SK-N-SH (cell line): ENCODE measurements at regions not wholly inside any gene's neighbourhood (a gene's known extent, or its start where the extent isn't known, plus 50 kb on each side); places are given as distances from the start of the nearest gene placed in this dataset.

ENCODE experiments used
- CTCF ChIA-PET: fragments of 300-600, 350-600 bp; formaldehyde crosslinking; extraction: SDS; loops from one replicate; lab custom pipeline; 2021; lab: Yijun Ruan, JAX
- POLR2A ChIA-PET: fragments of 350-600 bp; sonication (Branson Sonifier 250); formaldehyde crosslinking; extraction: SDS; loops from one replicate; lab custom pipeline; 2020; ENCODE audit warnings: antibody characterized with exemption, inconsistent platforms; lab: Yijun Ruan, JAX
- DNase-seq: peaks from one replicate; pipeline ENCODE4 v3.0.0; 2012
- H2AFZ ChIP-seq: fragments of 200-600 bp; sonication (generic); 2 replicates; pipeline ENCODE4 v1.8.1; 2016; ENCODE audit warnings: antibody characterized with exemption, mild to moderate bottlenecking, low read depth
- H3F3A ChIP-seq: fragments of 200-600 bp; sonication (generic); replicated peaks from 2 replicates; pipeline ENCODE3; 2016; ENCODE audit warnings: antibody characterized with exemption, mild to moderate bottlenecking; ENCODE audit not compliant: insufficient read depth
- H3K27ac ChIP-seq, 2 experiments: fragments of 200-500 bp in 1 of 2; fragments of 200-600 bp in 1 of 2; sonication (Bioruptor generic) in 1 of 2; sonication (generic), shearing (Covaris generic) in 1 of 2; 2 replicates each; pipeline versions ENCODE4 v1.5.1 to v1.6.1; 2014 to 2016; ENCODE audit warnings: low read depth in 2 of 2, inconsistent platforms in 1 of 2, low read length in 1 of 2, mild to moderate bottlenecking in 1 of 2, mixed read lengths in 1 of 2
- H3K27me3 ChIP-seq: fragments of 200-600 bp; sonication (generic), shearing (Covaris generic); 2 replicates; pipeline ENCODE4 v1.6.1; 2016; ENCODE audit warnings: mixed run types; ENCODE audit not compliant: insufficient read depth
- H3K36me3 ChIP-seq, 2 experiments: fragments of 200-500 bp in 1 of 2; fragments of 200-600 bp in 1 of 2; sonication (Bioruptor generic) in 1 of 2; sonication (generic) in 1 of 2; replicated peaks in 1 of 2; 2 replicates each; pipeline versions ENCODE3 to v1.5.1; 2014 to 2016; ENCODE audit warnings: low read length in 1 of 2, mild to moderate bottlenecking in 1 of 2; ENCODE audit not compliant: insufficient read depth in 2 of 2, control insufficient read depth in 1 of 2
- H3K4me1 ChIP-seq, 2 experiments: fragments of 200-500 bp in 1 of 2; fragments of 200-600 bp in 1 of 2; sonication (Bioruptor generic) in 1 of 2; sonication (generic), shearing (Covaris generic) in 1 of 2; 2 replicates each; pipeline versions ENCODE4 v1.5.1 to v1.6.1; 2014 to 2016; ENCODE audit warnings: low read depth in 1 of 2, low read length in 1 of 2, mixed run types in 1 of 2; ENCODE audit not compliant: insufficient read depth in 2 of 2, control insufficient read depth in 1 of 2
- H3K4me2 ChIP-seq: fragments of 200-600 bp; sonication (generic), shearing (Covaris generic); 2 replicates; pipeline ENCODE4 v1.6.1; 2017; ENCODE audit warnings: mixed run types
- H3K4me3 ChIP-seq, 2 experiments: fragments of 200-500 bp in 1 of 2; fragments of 200-600 bp in 1 of 2; sonication (Bioruptor generic) in 1 of 2; sonication (generic), shearing (Covaris generic) in 1 of 2; 2 replicates each; pipeline versions ENCODE4 v1.5.1 to v1.8.1; 2014 to 2016; ENCODE audit warnings: low read depth in 2 of 2, inconsistent platforms in 1 of 2, low read length in 1 of 2, mild to moderate bottlenecking in 1 of 2, mixed read lengths in 1 of 2, moderate library complexity in 1 of 2
- H3K79me2 ChIP-seq: fragments of 200-600 bp; sonication (generic); 2 replicates; pipeline ENCODE4 v1.8.1; 2017; ENCODE audit warnings: mild to moderate bottlenecking; ENCODE audit not compliant: insufficient read depth
- H3K9ac ChIP-seq: fragments of 200-600 bp; sonication (generic); 2 replicates; pipeline ENCODE4 v1.6.1; 2017; ENCODE audit warnings: mixed run types
- H3K9me2 ChIP-seq: fragments of 200-600 bp; sonication (generic); 2 replicates; pipeline ENCODE4 v1.6.1; 2017; ENCODE audit warnings: mixed run types
- H3K9me3 ChIP-seq: fragments of 200-600 bp; sonication (generic); 2 replicates; pipeline ENCODE4 v1.6.1; 2017; ENCODE audit warnings: mixed run types, mild to moderate bottlenecking, moderate library complexity
- H4K20me1 ChIP-seq: fragments of 200-600 bp; sonication (generic); 2 replicates; pipeline ENCODE4 v1.6.1; 2017; ENCODE audit warnings: mild to moderate bottlenecking, mixed run types; ENCODE audit not compliant: insufficient read depth
- ELF1 ChIP-seq: IDR thresholded peaks from 2 replicates; pipeline ENCODE4 v1.4.0; 2012
- EZH2phosphoT487 ChIP-seq: fragments of 200-600 bp; sonication (generic); IDR thresholded peaks from 2 replicates; pipeline ENCODE4 v1.6.1; 2017; ENCODE audit warnings: low read depth, mixed run types, mild to moderate bottlenecking, antibody characterized with exemption, moderate library complexity, borderline replicate concordance
- FOXM1 ChIP-seq: IDR thresholded peaks from 2 replicates; pipeline ENCODE4 v1.4.0; 2012; ENCODE audit warnings: low read depth, mild to moderate bottlenecking
- JUND ChIP-seq: IDR thresholded peaks from 2 replicates; pipeline ENCODE4 v1.4.0; 2012
- MXI1 ChIP-seq: IDR thresholded peaks from 2 replicates; pipeline ENCODE4 v1.6.1; 2012; ENCODE audit warnings: mild to moderate bottlenecking, low read depth, low read length, improper control_type of control experiment
- RCOR1 ChIP-seq: fragments of 150-350 bp; IDR thresholded peaks from 2 replicates; pipeline ENCODE4 v1.6.1; 2017; ENCODE audit warnings: antibody characterized with exemption, low read length
- RXRA ChIP-seq: IDR thresholded peaks from 2 replicates; pipeline ENCODE4 v1.4.0; 2012; ENCODE audit warnings: low read depth, mild to moderate bottlenecking, borderline replicate concordance
- TAF1 ChIP-seq: IDR thresholded peaks from 2 replicates; pipeline ENCODE4 v1.6.1; 2012; ENCODE audit warnings: low read depth, mild to moderate bottlenecking, low read length, moderate library complexity, borderline replicate concordance
- TCF12 ChIP-seq: IDR thresholded peaks from 2 replicates; pipeline ENCODE4 v1.4.0; 2012
- YY1 ChIP-seq: IDR thresholded peaks from 2 replicates; pipeline ENCODE4 v1.4.0; 2012; ENCODE audit warnings: low read depth, mild to moderate bottlenecking
- WGBS: methylation state at CpG from one replicate; pipeline ENCODE4 v1.1.6; 2017; ENCODE audit warnings: low lambda C conversion rate; 5-methylcytosine and 5-hydroxymethylcytosine counted together
- TF ChIP-seq, protein P1 (sequence below): fragments of 150-350 bp; IDR thresholded peaks from 2 replicates; pipeline ENCODE4 v1.6.1; 2017; ENCODE audit warnings: antibody characterized with exemption, low read length, low read depth, borderline replicate concordance
- TF ChIP-seq, protein P2 (sequence below): fragments of 150-350 bp; IDR thresholded peaks from 2 replicates; pipeline ENCODE4 v1.6.1; 2016; ENCODE audit warnings: mild to moderate bottlenecking, low read depth, low read length
- TF ChIP-seq, protein P3 (sequence below): fragments of 200-600 bp; sonication (generic); IDR thresholded peaks from 2 replicates; pipeline ENCODE4 v1.6.1; 2017; ENCODE audit warnings: antibody characterized with exemption, mild to moderate bottlenecking, moderate library complexity
- TF ChIP-seq, protein P4 (sequence below): IDR thresholded peaks from 2 replicates; pipeline ENCODE4 v1.4.0; 2012; ENCODE audit warnings: low read depth, borderline replicate concordance

DNA sequence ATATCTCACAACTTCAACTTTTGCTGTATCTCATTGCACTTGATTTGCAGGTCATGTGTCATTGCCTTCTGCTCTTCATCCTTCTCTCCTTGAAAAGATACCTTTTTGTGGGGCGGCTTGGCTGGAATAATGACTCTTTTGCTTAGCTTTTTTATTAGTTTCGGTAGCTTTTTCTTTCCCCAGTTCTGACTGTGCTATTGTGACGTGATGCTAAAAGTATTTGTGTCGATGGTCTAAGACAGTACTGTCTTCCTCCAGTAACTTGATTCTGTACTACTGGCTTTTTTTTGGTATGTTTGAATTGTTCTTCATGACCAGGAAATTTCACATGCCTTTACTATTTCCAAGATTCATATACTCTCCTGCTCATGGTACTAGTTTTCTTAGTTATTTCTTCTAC lies 63.1 kb downstream of the SLITRK1 start:
- no peaks in the 10 kb centered on the region for H4K20me1 ChIP-seq
- H3F3A ChIP-seq, result no peaks in the 10 kb centered on the region
- POLR2A ChIA-PET, result no interaction called here
- TF ChIP-seq JUND (no peak), FOXM1 (no peak), YY1 (no peak), MXI1 (no peak)
- TF ChIP-seq, protein P1, sequence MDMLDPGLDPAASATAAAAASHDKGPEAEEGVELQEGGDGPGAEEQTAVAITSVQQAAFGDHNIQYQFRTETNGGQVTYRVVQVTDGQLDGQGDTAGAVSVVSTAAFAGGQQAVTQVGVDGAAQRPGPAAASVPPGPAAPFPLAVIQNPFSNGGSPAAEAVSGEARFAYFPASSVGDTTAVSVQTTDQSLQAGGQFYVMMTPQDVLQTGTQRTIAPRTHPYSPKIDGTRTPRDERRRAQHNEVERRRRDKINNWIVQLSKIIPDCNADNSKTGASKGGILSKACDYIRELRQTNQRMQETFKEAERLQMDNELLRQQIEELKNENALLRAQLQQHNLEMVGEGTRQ, result no peak
- no peak overlapping the region for H3K9ac ChIP-seq
- H3K4me3 ChIP-seq, result no peak overlapping the region
- H3K27me3 ChIP-seq, result no peaks in the 10 kb centered on the region
- no peak overlapping the region for H2AFZ ChIP-seq
- H3K9me3 ChIP-seq, result no peaks in the 10 kb centered on the region
- WGBS, result 5% methylated on average over 4 of the region's 4 CpGs
- CTCF ChIA-PET, result no interaction called here
- no peaks in the 10 kb centered on the region; a peak in 1 of 4 replicates for H3K4me1 ChIP-seq
- H3K27ac ChIP-seq, result peak overlapping the region; percentile 20 to 39; a peak in 1 of 4 replicates
- peak overlapping the region; percentile 23; the same call in 1 of the 2 replicates for H3K4me2 ChIP-seq
- H3K79me2 ChIP-seq, result no peaks in the 10 kb centered on the region
- DNase-seq, result no peak
- H3K9me2 ChIP-seq, result no peaks in the 10 kb centered on the region
- no peaks in the 10 kb centered on the region for H3K36me3 ChIP-seq

DNA sequence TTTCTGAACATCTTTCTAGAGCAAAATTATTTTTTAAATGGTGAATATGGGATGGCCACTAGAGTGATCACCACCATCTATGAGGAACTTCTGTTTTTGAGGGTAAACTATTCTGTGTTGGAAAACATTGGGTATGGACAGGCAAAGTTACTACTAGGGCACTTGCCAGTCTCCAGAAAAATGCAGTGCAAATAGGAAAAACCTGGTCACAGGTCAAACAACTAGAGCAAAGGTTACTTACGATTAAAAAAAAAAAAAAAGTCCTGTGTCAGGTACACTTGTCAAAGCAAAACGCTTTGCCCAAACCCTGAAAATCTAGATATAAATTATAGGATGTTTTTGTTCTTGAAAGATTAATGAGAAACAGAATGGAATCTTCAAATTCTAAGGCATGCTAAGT lies 66.2 kb downstream of the SLITRK1 start:
- CTCF ChIA-PET, result interaction anchor here (0.8 kb wide), 1 partner anchor 35 kb away, joined by 3 read pairs; no protein-coding TSS in a partner anchor
- H3K9ac ChIP-seq, result no peak overlapping the region
- no peak overlapping the region for H3K4me3 ChIP-seq
- H3K4me2 ChIP-seq, result no peak overlapping the region
- no peaks in the 10 kb centered on the region; a peak in 1 of 4 replicates for H3K4me1 ChIP-seq
- no peaks in the 10 kb centered on the region for H4K20me1 ChIP-seq
- H3F3A ChIP-seq, result no peaks in the 10 kb centered on the region
- WGBS, result 2% methylated on average over 2 of the region's 2 CpGs
- H3K27ac ChIP-seq, result no peak overlapping the region
- no peak for DNase-seq
- H3K79me2 ChIP-seq, result no peaks in the 10 kb centered on the region
- POLR2A ChIA-PET, result no interaction called here
- H3K9me3 ChIP-seq, result no peaks in the 10 kb centered on the region
- no peaks in the 10 kb centered on the region for H3K27me3 ChIP-seq
- no peaks in the 10 kb centered on the region for H3K36me3 ChIP-seq
- TF ChIP-seq TAF1, result no peak
- TF ChIP-seq RCOR1, result no peak
- no peak for TF ChIP-seq JUND
- no peak for TF ChIP-seq RXRA
- TF ChIP-seq EZH2phosphoT487, result no peak
- TF ChIP-seq TCF12, result no peak
- no peak for TF ChIP-seq ELF1
- TF ChIP-seq, protein P2, sequence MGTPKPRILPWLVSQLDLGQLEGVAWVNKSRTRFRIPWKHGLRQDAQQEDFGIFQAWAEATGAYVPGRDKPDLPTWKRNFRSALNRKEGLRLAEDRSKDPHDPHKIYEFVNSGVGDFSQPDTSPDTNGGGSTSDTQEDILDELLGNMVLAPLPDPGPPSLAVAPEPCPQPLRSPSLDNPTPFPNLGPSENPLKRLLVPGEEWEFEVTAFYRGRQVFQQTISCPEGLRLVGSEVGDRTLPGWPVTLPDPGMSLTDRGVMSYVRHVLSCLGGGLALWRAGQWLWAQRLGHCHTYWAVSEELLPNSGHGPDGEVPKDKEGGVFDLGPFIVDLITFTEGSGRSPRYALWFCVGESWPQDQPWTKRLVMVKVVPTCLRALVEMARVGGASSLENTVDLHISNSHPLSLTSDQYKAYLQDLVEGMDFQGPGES, result no peak
- TF ChIP-seq, protein P3, sequence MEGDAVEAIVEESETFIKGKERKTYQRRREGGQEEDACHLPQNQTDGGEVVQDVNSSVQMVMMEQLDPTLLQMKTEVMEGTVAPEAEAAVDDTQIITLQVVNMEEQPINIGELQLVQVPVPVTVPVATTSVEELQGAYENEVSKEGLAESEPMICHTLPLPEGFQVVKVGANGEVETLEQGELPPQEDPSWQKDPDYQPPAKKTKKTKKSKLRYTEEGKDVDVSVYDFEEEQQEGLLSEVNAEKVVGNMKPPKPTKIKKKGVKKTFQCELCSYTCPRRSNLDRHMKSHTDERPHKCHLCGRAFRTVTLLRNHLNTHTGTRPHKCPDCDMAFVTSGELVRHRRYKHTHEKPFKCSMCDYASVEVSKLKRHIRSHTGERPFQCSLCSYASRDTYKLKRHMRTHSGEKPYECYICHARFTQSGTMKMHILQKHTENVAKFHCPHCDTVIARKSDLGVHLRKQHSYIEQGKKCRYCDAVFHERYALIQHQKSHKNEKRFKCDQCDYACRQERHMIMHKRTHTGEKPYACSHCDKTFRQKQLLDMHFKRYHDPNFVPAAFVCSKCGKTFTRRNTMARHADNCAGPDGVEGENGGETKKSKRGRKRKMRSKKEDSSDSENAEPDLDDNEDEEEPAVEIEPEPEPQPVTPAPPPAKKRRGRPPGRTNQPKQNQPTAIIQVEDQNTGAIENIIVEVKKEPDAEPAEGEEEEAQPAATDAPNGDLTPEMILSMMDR, result no peak
- no peak for TF ChIP-seq YY1
- TF ChIP-seq, protein P4, sequence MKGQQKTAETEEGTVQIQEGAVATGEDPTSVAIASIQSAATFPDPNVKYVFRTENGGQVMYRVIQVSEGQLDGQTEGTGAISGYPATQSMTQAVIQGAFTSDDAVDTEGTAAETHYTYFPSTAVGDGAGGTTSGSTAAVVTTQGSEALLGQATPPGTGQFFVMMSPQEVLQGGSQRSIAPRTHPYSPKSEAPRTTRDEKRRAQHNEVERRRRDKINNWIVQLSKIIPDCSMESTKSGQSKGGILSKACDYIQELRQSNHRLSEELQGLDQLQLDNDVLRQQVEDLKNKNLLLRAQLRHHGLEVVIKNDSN, result no peak
- no peak overlapping the region for H2AFZ ChIP-seq
- H3K9me2 ChIP-seq, result no peaks in the 10 kb centered on the region
